HEK293 (cell line): ENCODE measurements at regions not wholly inside any gene's neighbourhood (a gene's known extent, or its start where the extent isn't known, plus 50 kb on each side); places are given as distances from the start of the nearest gene placed in this dataset.
A peak's percentile ranks its signal among the peaks of the same experiment; 100 is the strongest.

Experiments
- CTCF ChIA-PET: fragments of 350-600 bp; formaldehyde crosslinking; extraction: SDS; loops from one replicate; lab custom pipeline; 2021; ENCODE audit warnings: antibody characterized with exemption; lab: Yijun Ruan, JAX
- POLR2A ChIA-PET: fragments of 300-600 bp; formaldehyde crosslinking; extraction: SDS; loops from one replicate; lab custom pipeline; 2020; ENCODE audit warnings: antibody characterized with exemption, inconsistent platforms; lab: Yijun Ruan, JAX
- H3K27ac ChIP-seq: fragments of 200-500 bp; sonication (Bioruptor generic); 2 replicates; pipeline ENCODE4 v1.5.1; 2014; ENCODE audit warnings: low read depth, low read length, control low read depth, inconsistent platforms; ENCODE audit errors: extremely low read depth
- H3K36me3 ChIP-seq, 2 experiments: fragments of 200-500 bp in 1 of 2; sonication (Bioruptor generic) in 1 of 2; 1 replicate in 1 of 2; 2 replicates in 1 of 2; pipeline ENCODE4 v1.5.1; 2014 to 2017; ENCODE audit warnings: inconsistent platforms in 2 of 2, low read length in 2 of 2; ENCODE audit not compliant: control insufficient read depth in 2 of 2, insufficient read depth in 1 of 2
- H3K4me1 ChIP-seq: fragments of 200-500 bp; sonication (Bioruptor generic); 2 replicates; pipeline ENCODE4 v1.5.1; 2014; ENCODE audit warnings: mild to moderate bottlenecking, low read length, inconsistent platforms; ENCODE audit not compliant: control insufficient read depth, insufficient read depth
- H3K4me3 ChIP-seq: 2 replicates; pipeline ENCODE4 v1.5.1; 2011; ENCODE audit warnings: low read depth, mild to moderate bottlenecking, control low read depth, low read length, moderate library complexity
- H3K9me3 ChIP-seq: fragments of 200-500 bp; sonication (Bioruptor generic); 2 replicates; pipeline ENCODE4 v1.5.1; 2014; ENCODE audit warnings: low read depth, low read length, inconsistent platforms; ENCODE audit not compliant: control insufficient read depth, insufficient read depth
- FEZF1 ChIP-seq: fragments of 450-650 bp; formaldehyde crosslinking; IDR thresholded peaks from 2 replicates; pipeline ENCODE4 v1.5.1; 2016; ENCODE audit warnings: missing biosample characterization, missing genetic modification characterization
- PRDM4 ChIP-seq: fragments of 450-650 bp; formaldehyde crosslinking; IDR thresholded peaks from 2 replicates; pipeline ENCODE4 v1.5.1; 2017; ENCODE audit warnings: missing biosample characterization, missing genetic modification characterization
- YY2 ChIP-seq: fragments of 450-650 bp; formaldehyde crosslinking; IDR thresholded peaks from 2 replicates; pipeline ENCODE4 v1.5.1; 2016; ENCODE audit warnings: missing biosample characterization, missing genetic modification characterization
- ZNF155 ChIP-seq: fragments of 450-650 bp; formaldehyde crosslinking; IDR thresholded peaks from 2 replicates; pipeline ENCODE4 v1.5.1; 2016; ENCODE audit warnings: missing biosample characterization, missing genetic modification characterization
- ZNF2 ChIP-seq: fragments of 450-650 bp; formaldehyde crosslinking; IDR thresholded peaks from 2 replicates; pipeline ENCODE4 v1.5.1; 2016; ENCODE audit warnings: missing biosample characterization, missing genetic modification characterization
- ZNF26 ChIP-seq: fragments of 450-650 bp; formaldehyde crosslinking; IDR thresholded peaks from 2 replicates; pipeline ENCODE4 v1.5.1; 2016; ENCODE audit warnings: missing biosample characterization, missing genetic modification characterization
- ZNF350 ChIP-seq: fragments of 450-650 bp; formaldehyde crosslinking; IDR thresholded peaks from 2 replicates; pipeline ENCODE4 v1.5.0; 2017; ENCODE audit warnings: missing biosample characterization, mild to moderate bottlenecking, missing genetic modification characterization
- ZNF521 ChIP-seq: fragments of 450-650 bp; formaldehyde crosslinking; IDR thresholded peaks from 2 replicates; pipeline ENCODE4 v1.5.1; 2017; ENCODE audit warnings: missing biosample characterization, mild to moderate bottlenecking, missing genetic modification characterization
- ZNF560 ChIP-seq: fragments of 450-650 bp; formaldehyde crosslinking; IDR thresholded peaks from 2 replicates; pipeline ENCODE4 v1.5.1; 2017; ENCODE audit warnings: missing biosample characterization, missing genetic modification characterization, borderline replicate concordance
- ZNF561 ChIP-seq: fragments of 450-650 bp; IDR thresholded peaks from 2 replicates; pipeline ENCODE4 v1.5.1; 2018; ENCODE audit warnings: missing biosample characterization, missing genetic modification characterization, borderline replicate concordance
- ZNF596 ChIP-seq: fragments of 450-650 bp; IDR thresholded peaks from 2 replicates; pipeline ENCODE4 v1.5.0; 2018; ENCODE audit warnings: missing biosample characterization, mild to moderate bottlenecking, missing genetic modification characterization, moderate library complexity
- ZNF623 ChIP-seq: fragments of 450-650 bp; formaldehyde crosslinking; IDR thresholded peaks from 2 replicates; pipeline ENCODE4 v1.5.1; 2016; ENCODE audit warnings: missing biosample characterization, missing genetic modification characterization
- ZNF624 ChIP-seq: fragments of 450-650 bp; formaldehyde crosslinking; IDR thresholded peaks from 2 replicates; pipeline ENCODE4 v1.5.1; 2017; ENCODE audit warnings: missing biosample characterization, missing genetic modification characterization
- ZNF626 ChIP-seq: fragments of 450-650 bp; sonication (Bioruptor Pico); formaldehyde crosslinking; IDR thresholded peaks from 2 replicates; pipeline ENCODE4 v1.5.1; 2018; ENCODE audit warnings: missing biosample characterization, missing genetic modification characterization, inconsistent platforms
- ZNF792 ChIP-seq: fragments of 450-650 bp; formaldehyde crosslinking; IDR thresholded peaks from 2 replicates; pipeline ENCODE4 v1.5.1; 2016; ENCODE audit warnings: missing biosample characterization, missing genetic modification characterization
- TF ChIP-seq, protein P1 (sequence below): fragments of 450-650 bp; formaldehyde crosslinking; IDR thresholded peaks from 2 replicates; pipeline ENCODE4 v1.5.0; 2017; ENCODE audit warnings: missing biosample characterization, missing genetic modification characterization, borderline replicate concordance
- TF ChIP-seq, protein P2 (sequence below): fragments of 450-650 bp; formaldehyde crosslinking; IDR thresholded peaks from 2 replicates; pipeline ENCODE4 v1.5.1; 2016; ENCODE audit warnings: missing biosample characterization, missing genetic modification characterization, low read depth

GRCh38 chr4:28373601-28374000 is 1513.0 kb downstream of the STIM2 start (continued):
- no peak for TF ChIP-seq ZNF26 (tag by site-specific recombination)
- no peak for TF ChIP-seq ZNF560
- TF ChIP-seq ZNF521 (tag by site-specific recombination): no peak
- no peak for TF ChIP-seq ZNF623 (tag by site-specific recombination)
- TF ChIP-seq, protein P1, sequence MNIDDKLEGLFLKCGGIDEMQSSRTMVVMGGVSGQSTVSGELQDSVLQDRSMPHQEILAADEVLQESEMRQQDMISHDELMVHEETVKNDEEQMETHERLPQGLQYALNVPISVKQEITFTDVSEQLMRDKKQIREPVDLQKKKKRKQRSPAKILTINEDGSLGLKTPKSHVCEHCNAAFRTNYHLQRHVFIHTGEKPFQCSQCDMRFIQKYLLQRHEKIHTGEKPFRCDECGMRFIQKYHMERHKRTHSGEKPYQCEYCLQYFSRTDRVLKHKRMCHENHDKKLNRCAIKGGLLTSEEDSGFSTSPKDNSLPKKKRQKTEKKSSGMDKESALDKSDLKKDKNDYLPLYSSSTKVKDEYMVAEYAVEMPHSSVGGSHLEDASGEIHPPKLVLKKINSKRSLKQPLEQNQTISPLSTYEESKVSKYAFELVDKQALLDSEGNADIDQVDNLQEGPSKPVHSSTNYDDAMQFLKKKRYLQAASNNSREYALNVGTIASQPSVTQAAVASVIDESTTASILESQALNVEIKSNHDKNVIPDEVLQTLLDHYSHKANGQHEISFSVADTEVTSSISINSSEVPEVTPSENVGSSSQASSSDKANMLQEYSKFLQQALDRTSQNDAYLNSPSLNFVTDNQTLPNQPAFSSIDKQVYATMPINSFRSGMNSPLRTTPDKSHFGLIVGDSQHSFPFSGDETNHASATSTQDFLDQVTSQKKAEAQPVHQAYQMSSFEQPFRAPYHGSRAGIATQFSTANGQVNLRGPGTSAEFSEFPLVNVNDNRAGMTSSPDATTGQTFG (tag by site-specific recombination): no peak
- TF ChIP-seq YY2: no peak
- TF ChIP-seq ZNF155 (tag by site-specific recombination): no peak
- no peak for TF ChIP-seq ZNF792 (tag by site-specific recombination)
- no peak for TF ChIP-seq PRDM4 (tag by site-specific recombination)
- TF ChIP-seq, all 188 proteins: peak for 0

DNA sequence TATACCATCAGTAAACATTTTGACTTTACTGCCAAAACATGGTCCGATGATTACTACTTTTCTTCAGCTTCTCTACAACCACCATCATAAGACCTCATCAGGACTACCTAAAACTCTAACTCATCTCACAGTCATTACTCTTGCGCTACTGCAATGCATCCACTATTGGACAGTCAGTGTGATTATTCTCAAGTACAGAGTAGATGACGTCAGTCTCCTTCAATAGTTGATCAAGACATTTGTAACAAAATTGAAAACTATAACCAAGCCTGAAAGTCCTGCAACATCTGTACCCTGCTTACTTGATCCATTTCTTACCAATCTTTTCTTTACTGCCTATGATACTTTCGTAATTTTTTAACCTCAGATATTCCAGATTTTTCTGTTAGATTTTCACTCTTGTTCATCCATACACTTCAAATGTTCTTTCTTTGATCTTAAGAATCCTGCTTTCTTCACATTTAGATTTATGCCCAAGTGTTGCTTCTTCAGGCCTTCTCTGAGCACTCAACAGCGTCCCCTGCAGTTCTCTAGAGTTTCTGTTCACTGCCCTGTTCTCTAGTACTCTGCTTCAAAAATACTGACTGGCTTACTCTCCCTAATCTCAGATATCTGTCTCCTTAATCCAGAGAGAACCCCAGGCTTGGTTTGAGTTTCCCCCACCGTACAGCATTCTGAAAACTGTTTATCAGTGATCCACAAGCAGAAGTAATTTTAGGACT is 1517.6 kb downstream of the STIM2 start:
- H3K36me3 ChIP-seq: no peaks in the 10 kb centered on the region
- no peaks in the 10 kb centered on the region for H3K9me3 ChIP-seq
- H3K4me3 ChIP-seq: no peak overlapping the region
- H3K4me1 ChIP-seq: no peaks in the 10 kb centered on the region
- H3K27ac ChIP-seq: no peak overlapping the region
- ChIA-PET POLR2A (no interaction called here), CTCF (no interaction called here)
- TF ChIP-seq, protein P2, sequence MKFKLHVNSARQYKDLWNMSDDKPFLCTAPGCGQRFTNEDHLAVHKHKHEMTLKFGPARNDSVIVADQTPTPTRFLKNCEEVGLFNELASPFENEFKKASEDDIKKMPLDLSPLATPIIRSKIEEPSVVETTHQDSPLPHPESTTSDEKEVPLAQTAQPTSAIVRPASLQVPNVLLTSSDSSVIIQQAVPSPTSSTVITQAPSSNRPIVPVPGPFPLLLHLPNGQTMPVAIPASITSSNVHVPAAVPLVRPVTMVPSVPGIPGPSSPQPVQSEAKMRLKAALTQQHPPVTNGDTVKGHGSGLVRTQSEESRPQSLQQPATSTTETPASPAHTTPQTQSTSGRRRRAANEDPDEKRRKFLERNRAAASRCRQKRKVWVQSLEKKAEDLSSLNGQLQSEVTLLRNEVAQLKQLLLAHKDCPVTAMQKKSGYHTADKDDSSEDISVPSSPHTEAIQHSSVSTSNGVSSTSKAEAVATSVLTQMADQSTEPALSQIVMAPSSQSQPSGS (tag by site-specific recombination): peak; percentile 51; the same call in 1 of the 2 replicates
- no peak for TF ChIP-seq ZNF561 (tag by site-specific recombination)
- TF ChIP-seq ZNF350: no peak
- no peak for TF ChIP-seq ZNF626
- TF ChIP-seq ZNF624: no peak

- Histone ChIP-seq H3K4me1 (no peaks in the 10 kb centered on the region), H3K36me3 (no peaks in the 10 kb centered on the region), H3K27ac (no peak overlapping the region), H3K9me3 (no peaks in the 10 kb centered on the region), H3K4me3 (no peak overlapping the region)
- POLR2A ChIA-PET: no interaction called here
- no peak for TF ChIP-seq FEZF1 (tag by site-specific recombination)
- no peak for TF ChIP-seq ZNF596 (tag by site-specific recombination)
- no peak for TF ChIP-seq ZNF2 (tag by site-specific recombination)
- TF ChIP-seq YY2: no peak
- CTCF ChIA-PET: interaction anchor here (0.6 to 0.7 kb wide), 2 partner anchors 9 to 76 kb away, joined by 3 read pairs; no protein-coding TSS in a partner anchor
Measured at GRCh38 chr4:28385801-28386200, 1525.2 kb downstream of the STIM2 start.
